Lung (tissue), 11 donors: ENCODE measurements at regions not wholly inside any gene's neighbourhood (a gene's known extent, or its start where the extent isn't known, plus 50 kb on each side); places are given as distances from the start of the nearest gene placed in this dataset.

ENCODE experiments used
- ATAC-seq: fragments of 200-7000 bp; cut with Tn5 transposase; one replicate; pipeline ENCODE4 v1.9.1; 2020; ENCODE audit warnings: moderate number of reproducible peaks; ENCODE audit not compliant: insufficient read depth, low FRiP score
- DNase-seq, 3 donors: peaks; one replicate each; pipeline ENCODE4 v3.0.0-alpha.2; 2013 to 2017
- H3K27ac ChIP-seq, 2 donors: one replicate each; pipeline ENCODE4 v1.5.1; 2013; ENCODE audit warnings: mild to moderate bottlenecking in 2 of 2, moderate library complexity in 2 of 2, control low read depth in 1 of 2, inconsistent platforms in 1 of 2, low read depth in 1 of 2, low read length in 1 of 2
- H3K27me3 ChIP-seq, 3 donors: one replicate each; pipeline ENCODE4 v1.5.1; 2013; ENCODE audit warnings: low read length in 2 of 3; ENCODE audit not compliant: control insufficient read depth in 3 of 3, insufficient read depth in 3 of 3
- H3K36me3 ChIP-seq, 4 donors: one replicate each; pipeline ENCODE4 v1.5.1; 2013; ENCODE audit warnings: low read length in 4 of 4, mild to moderate bottlenecking in 1 of 4, moderate library complexity in 1 of 4; ENCODE audit not compliant: control insufficient read depth in 4 of 4, insufficient read depth in 4 of 4
- H3K4me1 ChIP-seq, 5 donors: one replicate each; pipeline ENCODE4 v1.5.1; 2013; ENCODE audit warnings: low read length in 5 of 5, mild to moderate bottlenecking in 2 of 5, moderate library complexity in 1 of 5; ENCODE audit not compliant: control insufficient read depth in 5 of 5, insufficient read depth in 5 of 5
- H3K4me3 ChIP-seq: one replicate; pipeline ENCODE4 v1.5.1; 2013; ENCODE audit warnings: mild to moderate bottlenecking, control low read depth, moderate library complexity
- H3K9ac ChIP-seq, 2 donors: one replicate each; pipeline ENCODE4 v1.5.1; 2013; ENCODE audit warnings: low read length in 2 of 2, control low read depth in 1 of 2; ENCODE audit not compliant: insufficient read depth in 1 of 2
- H3K9me3 ChIP-seq, 4 donors: one replicate each; pipeline ENCODE4 v1.5.1; 2013; ENCODE audit warnings: low read length in 3 of 4, mild to moderate bottlenecking in 1 of 4, moderate library complexity in 1 of 4; ENCODE audit not compliant: control insufficient read depth in 4 of 4, insufficient read depth in 3 of 4
- WGBS, 2 donors: extraction: QIAGEN DNeasy Blood & Tissue Kit; methylation state at CpG; one replicate each; pipeline ENCODE4 v1.1.7; 2013; 5-methylcytosine and 5-hydroxymethylcytosine counted together
- TF ChIP-seq, protein P1 (sequence below): IDR thresholded peaks from 2 replicates; pipeline ENCODE4 v1.5.1; 2012; ENCODE audit warnings: mild to moderate bottlenecking; ENCODE audit errors: control extremely low read depth, extremely low read depth
- donor health status: control.
- donor health status: control.
- donor health status: Bipolar disorder and iron deficiency.
- donor health status: healthy.
- donor health status: DM: yes; HTN: yes; CAD: no.

DNA sequence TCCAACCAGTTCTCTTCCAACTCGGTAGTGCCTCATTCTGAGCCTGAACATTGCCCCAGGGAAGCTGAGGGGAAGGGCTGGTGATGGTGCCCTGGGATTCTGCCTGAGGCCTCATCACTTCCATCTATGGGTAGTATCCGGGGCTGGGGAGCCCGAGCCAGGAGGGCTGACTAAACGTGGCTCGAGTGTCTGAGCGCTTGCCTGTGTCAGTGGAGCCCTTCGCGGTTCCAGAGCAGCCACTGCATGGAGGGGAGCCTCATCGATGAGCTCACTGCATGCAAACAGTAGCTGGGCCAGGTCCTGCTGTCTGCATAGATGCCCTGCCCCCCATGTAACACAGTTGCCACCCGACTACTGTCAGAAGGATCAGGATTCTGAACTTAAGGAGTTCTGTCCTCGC lies 129.3 kb downstream of the GLI2 start:
- ATAC-seq: no peak
- H3K9ac ChIP-seq: no peak overlapping the region
- H3K4me3 ChIP-seq: no peak overlapping the region
- peaks cover 0 to 65% (median 40%) of the 10 kb centered on the region in 5 donors for H3K4me1 ChIP-seq
- H3K27me3 ChIP-seq: peaks cover 0 to 14% (median 0%) of the 10 kb centered on the region in 3 donors
- no peaks in the 10 kb centered on the region for H3K9me3 ChIP-seq
- 82 to 90% methylated on average over 11 of the region's 11 CpGs for WGBS, 2 donors
- H3K36me3 ChIP-seq: peaks cover 0 to 2% (median 0%) of the 10 kb centered on the region in 4 donors
- TF ChIP-seq, protein P1, sequence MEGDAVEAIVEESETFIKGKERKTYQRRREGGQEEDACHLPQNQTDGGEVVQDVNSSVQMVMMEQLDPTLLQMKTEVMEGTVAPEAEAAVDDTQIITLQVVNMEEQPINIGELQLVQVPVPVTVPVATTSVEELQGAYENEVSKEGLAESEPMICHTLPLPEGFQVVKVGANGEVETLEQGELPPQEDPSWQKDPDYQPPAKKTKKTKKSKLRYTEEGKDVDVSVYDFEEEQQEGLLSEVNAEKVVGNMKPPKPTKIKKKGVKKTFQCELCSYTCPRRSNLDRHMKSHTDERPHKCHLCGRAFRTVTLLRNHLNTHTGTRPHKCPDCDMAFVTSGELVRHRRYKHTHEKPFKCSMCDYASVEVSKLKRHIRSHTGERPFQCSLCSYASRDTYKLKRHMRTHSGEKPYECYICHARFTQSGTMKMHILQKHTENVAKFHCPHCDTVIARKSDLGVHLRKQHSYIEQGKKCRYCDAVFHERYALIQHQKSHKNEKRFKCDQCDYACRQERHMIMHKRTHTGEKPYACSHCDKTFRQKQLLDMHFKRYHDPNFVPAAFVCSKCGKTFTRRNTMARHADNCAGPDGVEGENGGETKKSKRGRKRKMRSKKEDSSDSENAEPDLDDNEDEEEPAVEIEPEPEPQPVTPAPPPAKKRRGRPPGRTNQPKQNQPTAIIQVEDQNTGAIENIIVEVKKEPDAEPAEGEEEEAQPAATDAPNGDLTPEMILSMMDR: no peak
- H3K27ac ChIP-seq: no peak overlapping the region
- DNase-seq: no peak

DNA sequence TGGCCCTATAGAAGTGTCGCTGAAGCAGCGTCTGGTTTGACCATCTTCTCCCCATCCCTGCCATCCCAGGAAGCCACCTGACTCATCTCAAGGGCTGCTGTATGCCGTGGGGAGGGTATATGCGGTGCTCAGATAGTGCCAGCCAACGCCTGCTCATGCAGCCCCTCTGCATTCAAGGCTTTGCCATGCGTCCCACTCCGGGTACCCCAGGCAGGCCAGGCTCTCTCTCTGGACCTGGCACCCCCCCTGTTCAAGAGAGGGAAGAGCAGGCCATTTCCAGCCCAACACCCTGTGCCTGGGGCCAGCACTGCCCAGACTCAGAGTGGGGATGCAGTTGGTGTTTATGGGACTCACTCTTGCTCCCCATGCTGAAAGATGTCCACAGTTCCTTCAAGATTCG lies 130.0 kb downstream of the GLI2 start:
- WGBS, 2 donors: 93 to 98% methylated on average over 8 of the region's 8 CpGs
- H3K27ac ChIP-seq: no peak overlapping the region
- no peak for DNase-seq
- H3K9me3 ChIP-seq: no peaks in the 10 kb centered on the region
- peaks cover 0 to 69% (median 40%) of the 10 kb centered on the region in 5 donors for H3K4me1 ChIP-seq
- no peak overlapping the region for H3K4me3 ChIP-seq
- peaks cover 0 to 14% (median 0%) of the 10 kb centered on the region in 3 donors for H3K27me3 ChIP-seq
- no peaks in the 10 kb centered on the region for H3K36me3 ChIP-seq
- no peak overlapping the region for H3K9ac ChIP-seq
- TF ChIP-seq, protein P1: no peak
- ATAC-seq: no peak

DNA sequence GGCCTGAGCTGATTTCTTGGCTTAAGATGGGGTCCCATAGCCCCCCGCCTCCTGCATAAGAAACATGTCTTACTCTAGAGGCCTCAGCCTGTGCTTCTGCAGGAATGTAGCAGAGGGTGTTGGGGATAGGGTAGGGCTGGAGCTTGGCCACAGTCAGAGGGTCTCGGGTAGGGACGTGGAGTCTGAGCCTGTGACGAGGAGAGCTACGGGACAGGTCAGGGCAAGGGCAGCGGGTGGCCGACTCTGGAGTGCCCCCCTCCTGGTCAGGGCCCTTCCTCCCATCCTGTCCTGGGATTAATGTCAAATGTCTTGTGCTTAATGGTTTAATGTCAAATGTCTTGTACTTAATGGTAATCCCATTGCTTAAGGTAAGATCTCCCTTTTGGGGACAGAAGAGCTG lies 130.4 kb downstream of the GLI2 start:
- no peak overlapping the region for H3K9ac ChIP-seq
- TF ChIP-seq, protein P1: no peak
- H3K27me3 ChIP-seq: peaks cover 0 to 14% (median 0%) of the 10 kb centered on the region in 3 donors
- DNase-seq: no peak
- H3K4me1 ChIP-seq: peaks cover 0 to 68% (median 37%) of the 10 kb centered on the region in 5 donors
- ATAC-seq: no peak
- H3K4me3 ChIP-seq: no peak overlapping the region
- no peaks in the 10 kb centered on the region for H3K36me3 ChIP-seq
- 87 to 88% methylated on average over 7 of the region's 7 CpGs for WGBS, 2 donors
- H3K27ac ChIP-seq: no peak overlapping the region
- H3K9me3 ChIP-seq: no peaks in the 10 kb centered on the region
